GM12865 (cell line): ENCODE measurements at regions not wholly inside any gene's neighbourhood (a gene's known extent, or its start where the extent isn't known, plus 50 kb on each side); places are given as distances from the start of the nearest gene placed in this dataset.

Source experiments
- DNase-seq: peaks from one replicate; pipeline ENCODE4 v3.0.0; 2010; ENCODE audit warnings: low read depth
- H3K4me3 ChIP-seq: 2 replicates; pipeline ENCODE4 v1.5.1; 2011; ENCODE audit warnings: mild to moderate bottlenecking, low read depth, low read length, control low read depth
- CTCF ChIP-seq: IDR thresholded peaks from 2 replicates; pipeline ENCODE4 v1.5.1; 2011; ENCODE audit warnings: low read length, control low read depth, low read depth, inconsistent platforms; ENCODE audit not compliant: insufficient read depth; ENCODE audit errors: missing control alignments

GRCh38 chr22:49193901-49194465 is 633.7 kb downstream of the BRD1 start:
- no peak overlapping the region for H3K4me3 ChIP-seq
- TF ChIP-seq CTCF: no peak
- no peak for DNase-seq

- DNase-seq: no peak
- no peak overlapping the region for H3K4me3 ChIP-seq
- TF ChIP-seq CTCF: no peak
Observed at GRCh38 chr22:49193348-49193747, 634.3 kb downstream of the BRD1 start.

GRCh38 chr22:49192857-49193250 is 634.8 kb downstream of the BRD1 start:
- TF ChIP-seq CTCF: no peak
- H3K4me3 ChIP-seq: no peak overlapping the region
- DNase-seq: no peak

- no peak for TF ChIP-seq CTCF
- H3K4me3 ChIP-seq: no peak overlapping the region
- DNase-seq: no peak
Observed at GRCh38 chr22:49192180-49192856, 635.4 kb downstream of the BRD1 start.

- DNase-seq: no peak
- TF ChIP-seq CTCF: no peak
- no peak overlapping the region for H3K4me3 ChIP-seq
Observed at GRCh38 chr22:49191506-49191980, 636.1 kb downstream of the BRD1 start.

- DNase-seq: no peak
- TF ChIP-seq CTCF: no peak
Observed at GRCh38 chr22:49190816-49191505, 636.7 kb downstream of the BRD1 start.

More at GRCh38 chr22:49190816-49191505, 636.7 kb downstream of the BRD1 start:
- H3K4me3 ChIP-seq: no peak overlapping the region
